GM12801 (cell line): ENCODE measurements at regions not wholly inside any gene's neighbourhood (a gene's known extent, or its start where the extent isn't known, plus 50 kb on each side); places are given as distances from the start of the nearest gene placed in this dataset.

Source experiments
- CTCF ChIP-seq: IDR thresholded peaks from one replicate; pipeline ENCODE4 v1.5.1; 2011; ENCODE audit warnings: control low read depth; ENCODE audit not compliant: insufficient read length; ENCODE audit errors: extremely low read depth

- TF ChIP-seq CTCF: no peak
Observed at GRCh38 chr18:25929787-25930186, 160.6 kb downstream of the SS18 start.

GRCh38 chr18:25927830-25928229 is 162.6 kb downstream of the SS18 start:
- TF ChIP-seq CTCF: no peak

GRCh38 chr18:25923193-25923592 is 167.2 kb downstream of the SS18 start:
- TF ChIP-seq CTCF: no peak

- TF ChIP-seq CTCF: no peak
Observed at GRCh38 chr18:25921677-25922421, 168.6 kb downstream of the SS18 start.

GRCh38 chr18:25915907-25916306 is 174.5 kb downstream of the SS18 start:
- TF ChIP-seq CTCF: no peak

- no peak for TF ChIP-seq CTCF
Observed at GRCh38 chr18:25898965-25899364, 191.4 kb downstream of the SS18 start.

- TF ChIP-seq CTCF: no peak
Observed at GRCh38 chr18:25896956-25897355, 193.5 kb downstream of the SS18 start.
